ENCODE measurements at regions not wholly inside any gene's neighbourhood (a gene's known extent, or its start where the extent isn't known, plus 50 kb on each side); places are given as distances from the start of the nearest gene placed in this dataset.

DNA sequence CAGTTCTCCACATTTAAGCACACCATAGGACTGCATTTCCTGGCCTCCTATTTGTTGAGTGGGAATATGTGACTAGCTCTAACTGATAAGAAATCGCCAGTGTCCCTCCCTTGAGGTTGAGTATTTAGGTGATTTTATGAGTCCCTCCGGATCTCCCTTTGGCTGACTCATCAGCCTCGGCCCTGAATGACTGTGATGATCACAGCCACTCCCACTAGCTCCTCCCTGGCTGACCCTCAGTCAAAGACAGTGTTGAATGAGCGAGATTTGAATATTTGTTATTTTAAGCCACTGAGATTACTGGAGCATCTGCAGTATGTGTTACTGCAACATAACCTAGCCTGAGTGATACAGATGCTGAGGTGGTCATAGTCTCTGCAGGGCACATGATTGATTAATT lies 515.3 kb downstream of the EPHB1 start:
- Mint-ChIP-seq H3K4me3 (no peak overlapping the region), H3K27me3 (ENCODE audit: insufficient read depth) (no peaks in the 10 kb centered on the region), H3K36me3 (ENCODE audit: low read depth) (no peaks in the 10 kb centered on the region), H3K9me3 (no peaks in the 10 kb centered on the region), H3K27ac (no peak overlapping the region), H3K4me1 (ENCODE audit: low read depth) (no peaks in the 10 kb centered on the region)
- intact Hi-C loops (cut with micrococcal nuclease), result no loop called here
- no peak for DNase-seq (ENCODE audit: low spot score)

DNA sequence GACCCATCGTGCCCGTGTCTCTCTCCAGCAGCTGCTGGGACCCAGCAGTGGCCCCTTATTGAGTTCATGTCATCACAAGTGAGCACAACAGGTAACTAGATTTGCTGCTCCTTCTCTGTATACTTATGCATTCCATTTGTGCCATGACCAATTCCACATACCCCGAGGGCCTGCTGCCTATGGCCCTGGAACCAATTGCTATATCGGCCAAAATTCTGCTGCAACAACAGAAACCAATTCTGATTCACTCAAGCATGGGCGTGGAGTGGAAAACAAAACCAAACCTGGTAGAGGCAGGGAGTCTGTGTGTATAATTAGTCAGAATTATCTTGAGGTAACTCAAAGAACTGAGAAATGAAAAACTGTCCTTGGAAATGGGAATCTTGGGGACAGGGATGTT lies 516.6 kb downstream of the EPHB1 start:
- Mint-ChIP-seq H3K27me3 (ENCODE audit: insufficient read depth) (no peaks in the 10 kb centered on the region), H3K4me1 (ENCODE audit: low read depth) (no peaks in the 10 kb centered on the region), H3K27ac (no peak overlapping the region), H3K4me3 (no peak overlapping the region), H3K9me3 (no peaks in the 10 kb centered on the region), H3K36me3 (ENCODE audit: low read depth) (no peaks in the 10 kb centered on the region)
- intact Hi-C loops (cut with micrococcal nuclease), result no loop called here
- no peak for DNase-seq (ENCODE audit: low spot score)

DNA sequence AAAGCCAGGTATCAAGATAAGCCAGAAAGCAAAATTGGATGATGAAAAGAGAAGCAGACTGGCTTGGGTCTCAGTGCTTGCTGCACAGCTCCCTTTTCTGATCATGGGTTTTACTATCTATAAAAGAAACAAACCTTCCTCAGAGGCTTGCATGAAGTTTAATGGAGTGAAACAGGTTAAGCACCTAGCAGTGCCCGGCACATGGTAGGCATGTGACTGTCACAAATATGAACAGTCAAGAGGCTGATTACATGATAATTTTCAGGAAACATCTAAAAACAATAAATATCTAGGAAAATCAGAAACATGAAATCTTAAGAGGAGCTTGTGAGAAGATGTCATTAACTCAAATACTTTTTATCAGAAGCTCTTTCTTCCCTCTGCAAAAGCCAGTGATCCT lies 519.2 kb downstream of the EPHB1 start:
- Mint-ChIP-seq H3K4me3 (no peak overlapping the region), H3K9me3 (no peaks in the 10 kb centered on the region), H3K27ac (no peak overlapping the region), H3K36me3 (ENCODE audit: low read depth) (no peaks in the 10 kb centered on the region), H3K27me3 (ENCODE audit: insufficient read depth) (no peaks in the 10 kb centered on the region), H3K4me1 (ENCODE audit: low read depth) (no peaks in the 10 kb centered on the region)
- no peak for DNase-seq (ENCODE audit: low spot score)
- intact Hi-C loops (cut with micrococcal nuclease), result no loop called here

DNA sequence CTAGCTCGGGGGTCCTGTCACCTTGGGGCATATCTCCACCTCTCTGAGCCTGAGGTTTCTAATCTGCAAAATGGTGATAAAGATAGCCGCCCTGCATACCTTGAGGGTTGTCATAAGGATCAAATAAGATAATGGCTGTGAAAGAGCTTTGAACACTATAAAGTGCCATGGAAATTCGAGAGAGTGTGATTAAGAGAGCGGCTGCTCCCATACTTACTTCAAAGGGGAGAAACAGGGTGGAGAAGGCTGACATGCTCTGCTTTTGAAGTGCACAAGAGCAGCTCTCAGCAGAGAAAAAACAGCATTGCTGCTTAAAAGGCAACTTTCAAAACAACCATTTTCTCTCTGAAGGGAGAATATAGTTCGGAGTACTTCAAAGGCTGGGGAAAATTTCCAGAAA lies 529.2 kb downstream of the EPHB1 start:
- Mint-ChIP-seq H3K27me3 (ENCODE audit: insufficient read depth) (no peaks in the 10 kb centered on the region), H3K9me3 (no peaks in the 10 kb centered on the region), H3K4me1 (ENCODE audit: low read depth) (no peaks in the 10 kb centered on the region), H3K36me3 (ENCODE audit: low read depth) (no peaks in the 10 kb centered on the region), H3K4me3 (no peak overlapping the region), H3K27ac (no peak overlapping the region)
- no peak for DNase-seq (ENCODE audit: low spot score)
- intact Hi-C loops (cut with micrococcal nuclease), result no loop called here

DNA sequence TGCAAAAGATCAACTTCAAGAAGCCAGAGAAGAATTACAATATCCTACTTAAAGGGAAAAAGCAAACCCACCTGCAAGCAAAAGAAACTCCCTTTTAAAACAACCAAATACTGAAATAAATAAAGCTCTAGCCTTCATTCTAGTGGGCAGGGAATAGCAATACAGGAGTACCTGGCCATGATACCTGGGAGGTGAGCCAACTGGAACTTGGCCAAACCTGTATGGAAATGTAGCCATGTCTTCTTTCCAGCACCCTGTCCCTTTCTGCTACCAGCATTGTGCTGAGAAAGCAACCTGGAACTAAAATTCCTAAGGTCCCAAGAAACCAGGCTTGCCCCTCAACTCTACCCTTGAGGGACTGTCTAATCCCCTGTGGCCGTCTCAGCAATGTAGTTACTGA lies 530.0 kb downstream of the EPHB1 start:
- no peaks in the 10 kb centered on the region for H3K4me1 Mint-ChIP-seq (ENCODE audit: low read depth)
- intact Hi-C loops (cut with micrococcal nuclease), result no loop called here
- H3K36me3 Mint-ChIP-seq (ENCODE audit: low read depth), result no peaks in the 10 kb centered on the region
- no peaks in the 10 kb centered on the region for H3K9me3 Mint-ChIP-seq
- DNase-seq (ENCODE audit: low spot score), result no peak
- H3K27me3 Mint-ChIP-seq (ENCODE audit: insufficient read depth), result no peaks in the 10 kb centered on the region
- H3K27ac Mint-ChIP-seq, result no peak overlapping the region
- no peak overlapping the region for H3K4me3 Mint-ChIP-seq

DNA sequence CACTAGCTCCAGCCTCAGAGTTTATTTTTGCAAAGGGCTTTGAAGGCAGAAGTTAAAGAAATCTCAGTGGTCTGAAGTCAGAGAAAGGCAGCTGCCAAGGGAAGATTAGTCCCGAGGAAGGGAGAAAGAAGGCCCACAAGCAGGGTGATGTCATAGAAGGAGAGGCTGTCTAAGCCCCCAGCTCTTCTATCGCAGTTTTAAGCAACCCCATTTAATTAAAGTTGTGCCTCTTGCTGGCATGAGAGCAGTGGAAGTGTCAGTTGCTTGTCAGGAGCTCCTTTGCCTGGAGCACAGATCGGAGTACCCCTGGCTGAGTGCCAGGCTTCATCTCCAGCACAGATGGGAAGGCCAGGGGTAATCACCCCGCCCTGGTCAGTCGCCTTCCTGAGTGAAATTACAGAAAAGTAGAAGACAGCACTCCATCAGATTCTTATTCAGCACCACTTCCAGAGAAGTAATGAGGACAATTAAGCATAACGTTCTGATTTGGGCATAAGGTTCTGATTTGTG lies 530.7 kb downstream of the EPHB1 start:
- intact Hi-C loops (cut with micrococcal nuclease), result no loop called here
- no peak overlapping the region for H3K4me3 Mint-ChIP-seq
- no peak overlapping the region for H3K27ac Mint-ChIP-seq
- H3K27me3 Mint-ChIP-seq (ENCODE audit: insufficient read depth), result no peaks in the 10 kb centered on the region
- DNase-seq (ENCODE audit: low spot score), result no peak
- H3K4me1 Mint-ChIP-seq (ENCODE audit: low read depth), result no peaks in the 10 kb centered on the region
- no peaks in the 10 kb centered on the region for H3K36me3 Mint-ChIP-seq (ENCODE audit: low read depth)
- H3K9me3 Mint-ChIP-seq, result peaks cover 5% of the 10 kb centered on the region

- Mint-ChIP-seq H3K4me3 (no peak overlapping the region), H3K36me3 (ENCODE audit: low read depth) (no peaks in the 10 kb centered on the region), H3K4me1 (ENCODE audit: low read depth) (no peaks in the 10 kb centered on the region), H3K27ac (no peak overlapping the region), H3K9me3 (peaks cover 5% of the 10 kb centered on the region), H3K27me3 (ENCODE audit: insufficient read depth) (no peaks in the 10 kb centered on the region)
- no peak for DNase-seq (ENCODE audit: low spot score)
- intact Hi-C loops (cut with micrococcal nuclease), result no loop called here
Observed at GRCh38 chr3:135326851-135327250, 531.8 kb downstream of the EPHB1 start.

DNA sequence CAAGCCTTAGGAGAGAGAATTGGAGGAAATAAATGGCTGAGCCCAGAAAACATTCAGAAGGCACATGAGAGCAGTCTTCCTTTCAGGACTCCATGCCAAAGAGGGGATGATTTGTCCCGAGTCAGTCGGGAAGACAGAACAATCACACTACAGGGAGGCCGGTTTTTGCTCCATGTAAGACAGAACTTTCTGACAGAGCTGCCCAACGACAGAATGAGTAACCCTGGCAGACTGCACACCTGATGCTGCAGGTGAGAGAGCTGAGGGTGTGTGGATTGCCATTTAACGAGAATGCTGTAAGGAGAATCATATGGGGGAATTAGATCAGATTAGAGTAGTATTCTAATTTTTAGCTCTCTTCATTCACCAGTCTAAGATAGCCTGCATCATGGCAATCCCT lies 533.0 kb downstream of the EPHB1 start:
- intact Hi-C loops (cut with micrococcal nuclease), result no loop called here
- Mint-ChIP-seq H3K4me1 (ENCODE audit: low read depth) (no peaks in the 10 kb centered on the region), H3K4me3 (no peak overlapping the region), H3K27ac (no peak overlapping the region), H3K36me3 (ENCODE audit: low read depth) (no peaks in the 10 kb centered on the region), H3K9me3 (peaks cover 8% of the 10 kb centered on the region), H3K27me3 (ENCODE audit: insufficient read depth) (no peaks in the 10 kb centered on the region)
- no peak for DNase-seq (ENCODE audit: low spot score)

- no peak overlapping the region for H3K4me3 Mint-ChIP-seq
- H3K4me1 Mint-ChIP-seq (ENCODE audit: low read depth), result no peaks in the 10 kb centered on the region
- no peaks in the 10 kb centered on the region for H3K27me3 Mint-ChIP-seq (ENCODE audit: insufficient read depth)
- no peak for DNase-seq (ENCODE audit: low spot score)
- H3K27ac Mint-ChIP-seq, result no peak overlapping the region
- intact Hi-C loops (cut with micrococcal nuclease), result no loop called here
- no peaks in the 10 kb centered on the region for H3K36me3 Mint-ChIP-seq (ENCODE audit: low read depth)
- H3K9me3 Mint-ChIP-seq, result peaks cover 8% of the 10 kb centered on the region
Observed at GRCh38 chr3:135329479-135329878, 534.4 kb downstream of the EPHB1 start.

DNA sequence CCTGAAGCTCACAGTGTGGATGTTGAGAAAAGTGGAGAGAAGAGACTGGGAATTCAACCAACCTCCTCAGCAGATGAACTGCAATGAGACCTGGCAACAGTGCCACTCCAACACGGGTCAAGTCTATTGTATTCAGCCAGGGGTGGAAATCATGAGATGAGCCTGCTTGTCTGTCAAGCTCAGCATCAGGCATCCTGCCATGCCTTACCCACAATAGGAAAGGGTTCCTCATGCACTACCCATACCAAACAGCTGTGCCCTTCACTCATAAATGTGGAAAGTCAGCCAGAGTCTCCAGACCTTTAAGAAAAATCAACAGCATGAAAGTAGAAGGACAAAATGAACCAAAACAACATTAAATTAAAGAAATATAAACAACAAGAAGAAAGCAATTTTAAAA lies 542.1 kb downstream of the EPHB1 start:
- Mint-ChIP-seq H3K4me3 (no peak overlapping the region), H3K9me3 (peaks cover 10% of the 10 kb centered on the region), H3K27me3 (ENCODE audit: insufficient read depth) (no peaks in the 10 kb centered on the region), H3K4me1 (ENCODE audit: low read depth) (no peaks in the 10 kb centered on the region), H3K27ac (no peak overlapping the region), H3K36me3 (ENCODE audit: low read depth) (no peaks in the 10 kb centered on the region)
- no peak for DNase-seq (ENCODE audit: low spot score)
- intact Hi-C loops (cut with micrococcal nuclease), result no loop called here

DNA sequence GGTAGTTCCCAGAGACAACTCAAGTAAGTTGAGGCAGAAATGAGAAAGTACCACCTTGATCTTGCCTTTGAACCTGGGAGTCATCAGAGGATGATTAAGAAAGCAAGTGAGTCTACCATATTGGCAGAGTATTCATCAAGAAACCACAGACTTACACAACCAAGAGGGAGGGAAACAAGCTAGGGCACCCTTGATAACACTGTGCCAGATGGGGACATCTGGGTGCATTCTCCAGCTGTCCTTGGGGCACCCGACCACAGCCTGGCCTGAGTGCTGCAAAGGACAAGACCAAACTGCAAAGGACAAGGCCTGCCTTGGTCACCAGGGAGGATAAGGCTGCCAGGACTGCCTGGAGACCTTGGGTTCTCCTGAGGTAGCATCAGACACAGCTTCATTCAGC lies 553.6 kb downstream of the EPHB1 start:
- no peak for DNase-seq (ENCODE audit: low spot score)
- no peaks in the 10 kb centered on the region for H3K36me3 Mint-ChIP-seq (ENCODE audit: low read depth)
- intact Hi-C loops (cut with micrococcal nuclease), result no loop called here
- H3K27me3 Mint-ChIP-seq (ENCODE audit: insufficient read depth), result peaks cover 2% of the 10 kb centered on the region
- H3K27ac Mint-ChIP-seq, result no peak overlapping the region
- H3K4me3 Mint-ChIP-seq, result no peak overlapping the region
- H3K9me3 Mint-ChIP-seq, result no peaks in the 10 kb centered on the region
- no peaks in the 10 kb centered on the region for H3K4me1 Mint-ChIP-seq (ENCODE audit: low read depth)

DNA sequence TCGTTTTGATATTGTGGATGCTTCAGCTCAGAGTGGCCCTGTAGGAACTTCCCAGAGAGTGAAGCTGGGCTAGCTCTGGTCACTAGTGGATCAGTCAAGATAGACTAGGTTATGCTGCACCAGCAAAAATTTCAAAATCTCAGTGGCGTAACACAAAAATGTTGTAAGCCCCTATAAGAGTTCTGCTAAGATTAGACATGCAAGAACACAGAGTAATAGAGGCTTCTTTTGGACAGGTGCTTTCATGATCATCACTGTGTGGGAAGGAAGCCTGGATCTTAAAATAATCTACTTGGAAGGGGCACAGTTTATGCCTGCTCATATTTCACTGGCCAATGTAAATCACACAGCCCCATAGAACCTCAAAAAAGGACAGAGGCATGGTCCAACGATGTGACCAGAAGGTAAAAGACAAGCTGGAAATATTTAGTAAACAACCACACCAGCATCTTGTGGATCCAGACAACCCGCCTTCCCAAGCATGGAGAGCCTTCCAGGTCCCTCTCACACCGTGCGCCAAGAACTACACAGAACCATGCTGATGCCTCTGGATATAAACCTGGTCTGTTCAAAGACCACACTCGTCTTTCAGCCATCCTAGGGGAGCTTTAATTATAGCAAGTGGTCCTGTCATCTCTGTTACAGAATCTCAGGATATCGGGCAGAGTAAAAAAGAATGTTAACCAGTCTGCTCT lies 554.3 kb downstream of the EPHB1 start:
- Mint-ChIP-seq H3K4me3 (no peak overlapping the region), H3K4me1 (ENCODE audit: low read depth) (no peaks in the 10 kb centered on the region), H3K36me3 (ENCODE audit: low read depth) (no peaks in the 10 kb centered on the region), H3K27me3 (ENCODE audit: insufficient read depth) (peaks cover 2% of the 10 kb centered on the region), H3K9me3 (no peaks in the 10 kb centered on the region), H3K27ac (no peak overlapping the region)
- intact Hi-C loops (cut with micrococcal nuclease), result no loop called here
- no peak for DNase-seq (ENCODE audit: low spot score)

- H3K27ac Mint-ChIP-seq, result no peak overlapping the region
- no peak for DNase-seq (ENCODE audit: low spot score)
- intact Hi-C loops (cut with micrococcal nuclease), result no loop called here
- H3K4me3 Mint-ChIP-seq, result no peak overlapping the region
- peaks cover 3% of the 10 kb centered on the region for H3K27me3 Mint-ChIP-seq (ENCODE audit: insufficient read depth)
- no peaks in the 10 kb centered on the region for H3K4me1 Mint-ChIP-seq (ENCODE audit: low read depth)
- no peaks in the 10 kb centered on the region for H3K9me3 Mint-ChIP-seq
- no peaks in the 10 kb centered on the region for H3K36me3 Mint-ChIP-seq (ENCODE audit: low read depth)
Observed at GRCh38 chr3:135352213-135352612, 557.2 kb downstream of the EPHB1 start.

GRCh38 chr3:135362889-135363288 lies 567.8 kb downstream of the EPHB1 start:
- no peak overlapping the region for H3K4me3 Mint-ChIP-seq
- no peaks in the 10 kb centered on the region for H3K27me3 Mint-ChIP-seq (ENCODE audit: insufficient read depth)

More at GRCh38 chr3:135362889-135363288, 567.8 kb downstream of the EPHB1 start:
- Mint-ChIP-seq H3K27ac (no peak overlapping the region), H3K36me3 (ENCODE audit: low read depth) (no peaks in the 10 kb centered on the region), H3K4me1 (ENCODE audit: low read depth) (no peaks in the 10 kb centered on the region), H3K9me3 (no peaks in the 10 kb centered on the region)
- no peak for DNase-seq (ENCODE audit: low spot score)
- intact Hi-C loops (cut with micrococcal nuclease), result no loop called here
